ENCODE measurements at regions not wholly inside any gene's neighbourhood (a gene's known extent, or its start where the extent isn't known, plus 50 kb on each side); places are given as distances from the start of the nearest gene placed in this dataset.

DNA sequence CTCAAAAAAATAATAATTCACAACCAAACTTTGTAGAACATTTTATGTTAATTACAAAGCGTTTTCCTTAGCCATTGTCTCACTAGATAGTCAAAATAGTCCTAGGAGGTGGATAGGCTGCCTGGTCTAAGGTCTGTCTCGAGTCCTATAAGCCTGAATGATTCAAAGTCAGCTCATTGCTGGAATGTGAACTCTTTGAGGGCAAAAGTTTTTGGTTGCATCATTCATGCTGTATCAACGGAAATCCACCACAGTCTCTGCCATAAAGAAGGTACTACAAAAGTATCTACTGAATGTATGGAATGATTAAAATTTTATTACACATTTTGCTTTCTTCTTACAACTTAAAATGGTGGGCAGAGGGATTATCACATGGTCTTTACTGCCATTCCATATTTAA is 387.3 kb upstream of the RARB start:
- Histone ChIP-seq H3K36me3 (ENCODE audit: control insufficient read depth, insufficient read depth, low read length) (no peaks in the 10 kb centered on the region), H4K20me1 (ENCODE audit: insufficient read depth, low read length) (no peaks in the 10 kb centered on the region), H2BK120ac (ENCODE audit: low read depth, low read length) (no peak overlapping the region), H3K9me1 (ENCODE audit: insufficient read depth, low read length) (no peaks in the 10 kb centered on the region), H2AK5ac (ENCODE audit: low read depth, low read length) (no peak overlapping the region), H3K4me3 (ENCODE audit: insufficient read depth, low read depth, low read length) (no peak overlapping the region), H3K27ac (ENCODE audit: insufficient read depth, low read length) (no peak overlapping the region), H3K4me2 (ENCODE audit: low read depth, low read length) (no peak overlapping the region), H3K79me1 (ENCODE audit: low read depth in 1 of 2, low read length in 2 of 2) (no peaks in the 10 kb centered on the region), H2BK5ac (ENCODE audit: low read depth, low read length, poor library complexity, severe bottlenecking) (no peak overlapping the region), H3K23ac (ENCODE audit: low read depth, low read length) (no peak overlapping the region), H2AFZ (replicated peaks; ENCODE audit: low read length, poor library complexity) (no peak overlapping the region), H3K4ac (ENCODE audit: low read depth, low read length) (no peak overlapping the region), H3K18ac (ENCODE audit: low read depth, low read length) (no peak overlapping the region), H3K56ac (ENCODE audit: extremely low read depth, insufficient read depth, low read length) (no peak overlapping the region), H2BK15ac (ENCODE audit: low read depth, low read length) (no peak overlapping the region), H2AK9ac (replicated peaks; ENCODE audit: low read depth, low read length, poor library complexity) (no peak overlapping the region), H3K27me3 (ENCODE audit: control insufficient read depth, insufficient read depth, low read length) (no peaks in the 10 kb centered on the region), H3K9me3 (ENCODE audit: control insufficient read depth, insufficient read depth, low read length) (no peaks in the 10 kb centered on the region), H3K9ac (ENCODE audit: low read depth, low read length) (no peak overlapping the region), H3K4me1 (ENCODE audit: control insufficient read depth, insufficient read depth, low read length) (no peaks in the 10 kb centered on the region), H2BK20ac (ENCODE audit: low read depth, low read length) (no peak overlapping the region), H4K8ac (ENCODE audit: low read depth in 2 of 2, low read length in 2 of 2) (no peak overlapping the region), H4K5ac (ENCODE audit: low read depth, low read length) (no peak overlapping the region), H3K14ac (replicated peaks; ENCODE audit: low read depth, low read length) (no peak overlapping the region), H4K91ac (ENCODE audit: insufficient read depth, low read depth, low read length) (no peak overlapping the region)
- intact Hi-C loops (cut with micrococcal nuclease) (no loop called here), in situ Hi-C loops (cut with MboI; ENCODE audit: low sequenced_read_pairs) (no loop called here), dilution Hi-C loops (cut with HindIII; ENCODE audit: low sequenced_read_pairs, unreplicated experiment) (no loop called here)
- ATAC-seq (ENCODE audit: low read depth), result no peak
- ChIA-PET CTCF (no interaction called here), POLR2A (ENCODE audit: unreplicated experiment) (no interaction called here)
- TF ChIP-seq FOS (IDR thresholded peaks at IDR 0.05; ENCODE audit: low read depth, low read length) (no peak), CHD1 (IDR thresholded peaks at IDR 0.05; ENCODE audit: low read depth, low read length) (no peak), POLR2A (IDR thresholded peaks at IDR 0.05; ENCODE audit: low read depth, low read length) (no peak), CEBPB (IDR thresholded peaks at IDR 0.05; ENCODE audit: low read depth, low read length) (no peak), RAD21 (IDR thresholded peaks at IDR 0.05; ENCODE audit: low read length) (no peak), MXI1 (IDR thresholded peaks at IDR 0.05; ENCODE audit: borderline replicate concordance, low read depth, low read length) (no peak), RFX5 (IDR thresholded peaks at IDR 0.05; ENCODE audit: low read depth, low read length) (no peak), SMC3 (IDR thresholded peaks at IDR 0.05; ENCODE audit: low read depth, low read length) (no peak), MAFK (IDR thresholded peaks at IDR 0.05; ENCODE audit: low read depth, low read length) (no peak), RCOR1 (IDR thresholded peaks at IDR 0.05; ENCODE audit: insufficient replicate concordance, low read length) (no peak), NFE2L2 (IDR thresholded peaks at IDR 0.05; ENCODE audit: low read depth, low read length) (no peak), BHLHE40 (IDR thresholded peaks at IDR 0.05; ENCODE audit: low read depth, low read length) (no peak), MAZ (IDR thresholded peaks at IDR 0.05; ENCODE audit: borderline replicate concordance, low read depth, low read length) (no peak)
- TF ChIP-seq, protein P1, sequence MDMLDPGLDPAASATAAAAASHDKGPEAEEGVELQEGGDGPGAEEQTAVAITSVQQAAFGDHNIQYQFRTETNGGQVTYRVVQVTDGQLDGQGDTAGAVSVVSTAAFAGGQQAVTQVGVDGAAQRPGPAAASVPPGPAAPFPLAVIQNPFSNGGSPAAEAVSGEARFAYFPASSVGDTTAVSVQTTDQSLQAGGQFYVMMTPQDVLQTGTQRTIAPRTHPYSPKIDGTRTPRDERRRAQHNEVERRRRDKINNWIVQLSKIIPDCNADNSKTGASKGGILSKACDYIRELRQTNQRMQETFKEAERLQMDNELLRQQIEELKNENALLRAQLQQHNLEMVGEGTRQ (IDR thresholded peaks at IDR 0.05; ENCODE audit: low read depth, low read length), result no peak
- TF ChIP-seq, protein P2, sequence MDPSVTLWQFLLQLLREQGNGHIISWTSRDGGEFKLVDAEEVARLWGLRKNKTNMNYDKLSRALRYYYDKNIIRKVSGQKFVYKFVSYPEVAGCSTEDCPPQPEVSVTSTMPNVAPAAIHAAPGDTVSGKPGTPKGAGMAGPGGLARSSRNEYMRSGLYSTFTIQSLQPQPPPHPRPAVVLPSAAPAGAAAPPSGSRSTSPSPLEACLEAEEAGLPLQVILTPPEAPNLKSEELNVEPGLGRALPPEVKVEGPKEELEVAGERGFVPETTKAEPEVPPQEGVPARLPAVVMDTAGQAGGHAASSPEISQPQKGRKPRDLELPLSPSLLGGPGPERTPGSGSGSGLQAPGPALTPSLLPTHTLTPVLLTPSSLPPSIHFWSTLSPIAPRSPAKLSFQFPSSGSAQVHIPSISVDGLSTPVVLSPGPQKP (IDR thresholded peaks at IDR 0.05; ENCODE audit: borderline replicate concordance, low read depth, low read length), result no peak
- TF ChIP-seq, protein P3, sequence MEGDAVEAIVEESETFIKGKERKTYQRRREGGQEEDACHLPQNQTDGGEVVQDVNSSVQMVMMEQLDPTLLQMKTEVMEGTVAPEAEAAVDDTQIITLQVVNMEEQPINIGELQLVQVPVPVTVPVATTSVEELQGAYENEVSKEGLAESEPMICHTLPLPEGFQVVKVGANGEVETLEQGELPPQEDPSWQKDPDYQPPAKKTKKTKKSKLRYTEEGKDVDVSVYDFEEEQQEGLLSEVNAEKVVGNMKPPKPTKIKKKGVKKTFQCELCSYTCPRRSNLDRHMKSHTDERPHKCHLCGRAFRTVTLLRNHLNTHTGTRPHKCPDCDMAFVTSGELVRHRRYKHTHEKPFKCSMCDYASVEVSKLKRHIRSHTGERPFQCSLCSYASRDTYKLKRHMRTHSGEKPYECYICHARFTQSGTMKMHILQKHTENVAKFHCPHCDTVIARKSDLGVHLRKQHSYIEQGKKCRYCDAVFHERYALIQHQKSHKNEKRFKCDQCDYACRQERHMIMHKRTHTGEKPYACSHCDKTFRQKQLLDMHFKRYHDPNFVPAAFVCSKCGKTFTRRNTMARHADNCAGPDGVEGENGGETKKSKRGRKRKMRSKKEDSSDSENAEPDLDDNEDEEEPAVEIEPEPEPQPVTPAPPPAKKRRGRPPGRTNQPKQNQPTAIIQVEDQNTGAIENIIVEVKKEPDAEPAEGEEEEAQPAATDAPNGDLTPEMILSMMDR (conservative IDR thresholded peaks at IDR 0.05; ENCODE audit: low read depth, low read length), result no peak
- no peak for DNase-seq
- no TSS peak for BruUV-seq (replicated peaks)
- WGBS, 2 experiments (ENCODE audit: extremely low coverage in 2 of 2, insufficient read length in 1 of 2), result no CpG with 5 or more reads among the region's 3 CpGs
